ENCODE measurements at regions not wholly inside any gene's neighbourhood (a gene's known extent, or its start where the extent isn't known, plus 50 kb on each side); places are given as distances from the start of the nearest gene placed in this dataset.

- Histone ChIP-seq H3K9ac (ENCODE audit: low read length) (no peak overlapping the region), H3F3A (ENCODE audit: insufficient read depth, low read length, poor library complexity, severe bottlenecking) (no peaks in the 10 kb centered on the region), H3K9me2 (ENCODE audit: insufficient read depth, low read length) (no peaks in the 10 kb centered on the region), H2AFZ (ENCODE audit: low read depth, low read length) (no peak overlapping the region), H3K27me3 (ENCODE audit: insufficient read depth, low read depth, low read length) (no peaks in the 10 kb centered on the region), H3K27ac (ENCODE audit: low read length) (no peak overlapping the region), H3K9me3 (ENCODE audit: low read length) (no peaks in the 10 kb centered on the region), H4K20me1 (ENCODE audit: insufficient read depth) (no peaks in the 10 kb centered on the region), H3K36me3 (ENCODE audit: insufficient read depth, low read length) (no peaks in the 10 kb centered on the region), H3K4me3 (ENCODE audit: low read length) (no peak overlapping the region), H3K79me2 (replicated peaks; ENCODE audit: insufficient read depth, low read length) (no peaks in the 10 kb centered on the region), H3K4me2 (ENCODE audit: low read length) (no peak overlapping the region)
- TF ChIP-seq MXI1 (conservative IDR thresholded peaks at IDR 0.05; ENCODE audit: poor library complexity, severe bottlenecking) (no peak), SMC3 (conservative IDR thresholded peaks at IDR 0.05; ENCODE audit: poor library complexity) (no peak), POLR2AphosphoS5 (IDR thresholded peaks at IDR 0.05) (no peak), EP300 (conservative IDR thresholded peaks at IDR 0.05; ENCODE audit: poor library complexity, severe bottlenecking) (no peak)
- TF ChIP-seq, protein P1, sequence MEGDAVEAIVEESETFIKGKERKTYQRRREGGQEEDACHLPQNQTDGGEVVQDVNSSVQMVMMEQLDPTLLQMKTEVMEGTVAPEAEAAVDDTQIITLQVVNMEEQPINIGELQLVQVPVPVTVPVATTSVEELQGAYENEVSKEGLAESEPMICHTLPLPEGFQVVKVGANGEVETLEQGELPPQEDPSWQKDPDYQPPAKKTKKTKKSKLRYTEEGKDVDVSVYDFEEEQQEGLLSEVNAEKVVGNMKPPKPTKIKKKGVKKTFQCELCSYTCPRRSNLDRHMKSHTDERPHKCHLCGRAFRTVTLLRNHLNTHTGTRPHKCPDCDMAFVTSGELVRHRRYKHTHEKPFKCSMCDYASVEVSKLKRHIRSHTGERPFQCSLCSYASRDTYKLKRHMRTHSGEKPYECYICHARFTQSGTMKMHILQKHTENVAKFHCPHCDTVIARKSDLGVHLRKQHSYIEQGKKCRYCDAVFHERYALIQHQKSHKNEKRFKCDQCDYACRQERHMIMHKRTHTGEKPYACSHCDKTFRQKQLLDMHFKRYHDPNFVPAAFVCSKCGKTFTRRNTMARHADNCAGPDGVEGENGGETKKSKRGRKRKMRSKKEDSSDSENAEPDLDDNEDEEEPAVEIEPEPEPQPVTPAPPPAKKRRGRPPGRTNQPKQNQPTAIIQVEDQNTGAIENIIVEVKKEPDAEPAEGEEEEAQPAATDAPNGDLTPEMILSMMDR (IDR thresholded peaks at IDR 0.05; ENCODE audit: poor library complexity, severe bottlenecking) = no peak
These were observed 314.5 kb upstream of the RGPD4 start for GRCh38 chr2:107511970-107512789.

- Histone ChIP-seq H4K20me1 (ENCODE audit: insufficient read depth) (no peaks in the 10 kb centered on the region), H3K27me3 (ENCODE audit: insufficient read depth, low read depth, low read length) (no peaks in the 10 kb centered on the region), H3K9ac (ENCODE audit: low read length) (no peak overlapping the region), H2AFZ (ENCODE audit: low read depth, low read length) (no peak overlapping the region), H3K79me2 (replicated peaks; ENCODE audit: insufficient read depth, low read length) (no peaks in the 10 kb centered on the region), H3K4me3 (ENCODE audit: low read length) (no peak overlapping the region), H3K36me3 (ENCODE audit: insufficient read depth, low read length) (no peaks in the 10 kb centered on the region), H3K9me3 (ENCODE audit: low read length) (no peaks in the 10 kb centered on the region), H3K4me2 (ENCODE audit: low read length) (no peak overlapping the region), H3K27ac (ENCODE audit: low read length) (no peak overlapping the region), H3K9me2 (ENCODE audit: insufficient read depth, low read length) (no peaks in the 10 kb centered on the region), H3F3A (ENCODE audit: insufficient read depth, low read length, poor library complexity, severe bottlenecking) (no peaks in the 10 kb centered on the region)
- no peak for TF ChIP-seq SMC3 (conservative IDR thresholded peaks at IDR 0.05; ENCODE audit: poor library complexity)
- no peak for TF ChIP-seq MXI1 (conservative IDR thresholded peaks at IDR 0.05; ENCODE audit: poor library complexity, severe bottlenecking)
- TF ChIP-seq POLR2AphosphoS5 (IDR thresholded peaks at IDR 0.05) = no peak
- no peak for TF ChIP-seq EZH2 (IDR thresholded peaks at IDR 0.05; ENCODE audit: borderline replicate concordance, insufficient read depth, low read length, poor library complexity, severe bottlenecking)
- no peak for TF ChIP-seq EP300 (conservative IDR thresholded peaks at IDR 0.05; ENCODE audit: poor library complexity, severe bottlenecking)
- TF ChIP-seq, protein P1 (IDR thresholded peaks at IDR 0.05; ENCODE audit: poor library complexity, severe bottlenecking) = no peak
- TF ChIP-seq REST (IDR thresholded peaks at IDR 0.05; ENCODE audit: borderline replicate concordance) = no peak
These were observed 301.3 kb upstream of the RGPD4 start for GRCh38 chr2:107525406-107525805.
